Lower leg skin (tissue), 3 donors: ENCODE measurements at regions not wholly inside any gene's neighbourhood (a gene's known extent, or its start where the extent isn't known, plus 50 kb on each side); places are given as distances from the start of the nearest gene placed in this dataset.

ENCODE experiments used
- CTCF ChIP-seq, 3 donors: fragments of 450-650 bp; IDR thresholded peaks; one replicate each; pipeline ENCODE4 v1.5.1; 2016; ENCODE audit warnings: antibody characterized with exemption in 3 of 3, mild to moderate bottlenecking in 3 of 3, moderate library complexity in 2 of 3
- POLR2A ChIP-seq, 2 donors: fragments of 450-650 bp; IDR thresholded peaks; one replicate each; pipeline ENCODE4 v1.6.1; 2016 to 2017; ENCODE audit warnings: antibody characterized with exemption in 2 of 2, mild to moderate bottlenecking in 1 of 2, moderate library complexity in 1 of 2

- TF ChIP-seq CTCF (IDR thresholded peaks at IDR 0.05) (no peak), POLR2A (IDR thresholded peaks at IDR 0.05) (no peak)
These were observed 107.9 kb downstream of the CCDC74A start for GRCh38 chr2:131635611-131636010.
